Testis (tissue), 2 donors: ENCODE measurements at regions not wholly inside any gene's neighbourhood (a gene's known extent, or its start where the extent isn't known, plus 50 kb on each side); places are given as distances from the start of the nearest gene placed in this dataset.

Source experiments
- POLR2A ChIP-seq: fragments of 450-650 bp; IDR thresholded peaks from one replicate; pipeline ENCODE4 v1.6.1; 2017; ENCODE audit warnings: antibody characterized with exemption, mild to moderate bottlenecking, moderate library complexity
- TF ChIP-seq, protein P1 (sequence below), 3 experiments: fragments of 450-650 bp in 2 of 3; fragments of 200-600 bp in 1 of 3; sonication (generic) in 1 of 3; IDR thresholded peaks; one replicate each; pipeline ENCODE4 v1.5.1; 2016 to 2019; ENCODE audit warnings: antibody characterized with exemption in 3 of 3, mild to moderate bottlenecking in 2 of 3, moderate library complexity in 1 of 3

DNA sequence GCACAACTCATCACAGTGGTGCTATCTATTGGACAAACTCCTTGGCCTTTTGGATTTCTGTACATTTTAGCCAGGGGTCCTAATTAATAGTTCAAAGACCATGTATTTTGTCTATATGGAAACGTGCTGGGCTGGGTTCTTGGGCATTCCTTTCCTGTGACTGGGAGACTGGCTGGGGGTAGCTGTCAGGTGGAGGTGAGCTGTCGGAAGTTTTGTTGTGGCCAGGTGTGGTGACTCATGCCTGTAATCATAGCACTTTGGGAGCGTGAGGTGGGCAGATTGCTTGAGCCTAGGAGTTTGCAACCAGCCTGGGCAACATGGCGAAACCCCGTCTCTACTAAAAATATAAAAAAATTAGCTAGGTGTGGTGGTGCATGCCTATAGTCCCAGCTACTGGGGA, 392.4 kb downstream of the RPS6KC1 start:
- TF ChIP-seq, protein P1, sequence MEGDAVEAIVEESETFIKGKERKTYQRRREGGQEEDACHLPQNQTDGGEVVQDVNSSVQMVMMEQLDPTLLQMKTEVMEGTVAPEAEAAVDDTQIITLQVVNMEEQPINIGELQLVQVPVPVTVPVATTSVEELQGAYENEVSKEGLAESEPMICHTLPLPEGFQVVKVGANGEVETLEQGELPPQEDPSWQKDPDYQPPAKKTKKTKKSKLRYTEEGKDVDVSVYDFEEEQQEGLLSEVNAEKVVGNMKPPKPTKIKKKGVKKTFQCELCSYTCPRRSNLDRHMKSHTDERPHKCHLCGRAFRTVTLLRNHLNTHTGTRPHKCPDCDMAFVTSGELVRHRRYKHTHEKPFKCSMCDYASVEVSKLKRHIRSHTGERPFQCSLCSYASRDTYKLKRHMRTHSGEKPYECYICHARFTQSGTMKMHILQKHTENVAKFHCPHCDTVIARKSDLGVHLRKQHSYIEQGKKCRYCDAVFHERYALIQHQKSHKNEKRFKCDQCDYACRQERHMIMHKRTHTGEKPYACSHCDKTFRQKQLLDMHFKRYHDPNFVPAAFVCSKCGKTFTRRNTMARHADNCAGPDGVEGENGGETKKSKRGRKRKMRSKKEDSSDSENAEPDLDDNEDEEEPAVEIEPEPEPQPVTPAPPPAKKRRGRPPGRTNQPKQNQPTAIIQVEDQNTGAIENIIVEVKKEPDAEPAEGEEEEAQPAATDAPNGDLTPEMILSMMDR (IDR thresholded peaks at IDR 0.05), result no peak
- TF ChIP-seq POLR2A, result no peak
